Mesothelial cell of epicardium (in vitro differentiated cells): ENCODE measurements at regions not wholly inside any gene's neighbourhood (a gene's known extent, or its start where the extent isn't known, plus 50 kb on each side); places are given as distances from the start of the nearest gene placed in this dataset.

Source experiments
- DNase-seq, 2 experiments: peaks; one replicate each; pipeline ENCODE4 v3.0.0; 2021; ENCODE audit warnings: low spot score in 2 of 2; ENCODE audit not compliant: unreplicated experiment in 2 of 2
- H3K27ac Mint-ChIP-seq: 2 replicates; pipeline ENCODE4 v1.8.0; 2021; ENCODE audit warnings: mixed read lengths
- H3K27me3 Mint-ChIP-seq: 2 replicates; pipeline ENCODE4 v1.8.0; 2021; ENCODE audit warnings: low read depth, mixed read lengths
- H3K36me3 Mint-ChIP-seq: 2 replicates; pipeline ENCODE4 v1.8.0; 2021; ENCODE audit warnings: mixed read lengths
- H3K4me1 Mint-ChIP-seq: 2 replicates; pipeline ENCODE4 v1.8.0; 2021; ENCODE audit warnings: mixed read lengths
- H3K4me3 Mint-ChIP-seq: 2 replicates; pipeline ENCODE4 v1.8.0; 2021; ENCODE audit warnings: mild to moderate bottlenecking, moderate library complexity, mixed read lengths
- H3K9me3 Mint-ChIP-seq: 2 replicates; pipeline ENCODE4 v1.8.0; 2021; ENCODE audit warnings: mixed read lengths
- CTCF ChIP-seq: fragments of 200-600 bp; sonication (generic); IDR thresholded peaks from one replicate; pipeline ENCODE4 v1.5.0; 2021; ENCODE audit warnings: antibody characterized with exemption; ENCODE audit not compliant: unreplicated experiment

GRCh38 chr4:152091405-152091804 is 330.6 kb upstream of the GATB start:
- H3K9me3 Mint-ChIP-seq = no peaks in the 10 kb centered on the region
- no peak for DNase-seq
- no peak overlapping the region for H3K27ac Mint-ChIP-seq
- H3K4me3 Mint-ChIP-seq = no peak overlapping the region
- no peak for TF ChIP-seq CTCF
- H3K27me3 Mint-ChIP-seq = no peaks in the 10 kb centered on the region
- peaks cover 3% of the 10 kb centered on the region for H3K4me1 Mint-ChIP-seq
- H3K36me3 Mint-ChIP-seq = no peaks in the 10 kb centered on the region

GRCh38 chr4:152090543-152090942 is 329.7 kb upstream of the GATB start:
- no peaks in the 10 kb centered on the region for H3K27me3 Mint-ChIP-seq
- no peaks in the 10 kb centered on the region for H3K9me3 Mint-ChIP-seq
- H3K36me3 Mint-ChIP-seq = no peaks in the 10 kb centered on the region
- no peak overlapping the region for H3K27ac Mint-ChIP-seq
- no peak for TF ChIP-seq CTCF
- DNase-seq = no peak
- H3K4me3 Mint-ChIP-seq = no peak overlapping the region
- peaks cover 10% of the 10 kb centered on the region for H3K4me1 Mint-ChIP-seq

- H3K27ac Mint-ChIP-seq = no peak overlapping the region
These were observed 328.8 kb upstream of the GATB start for GRCh38 chr4:152089584-152089983.

GRCh38 chr4:152087335-152087734 is 326.5 kb upstream of the GATB start:
- Mint-ChIP-seq H3K4me1 (peaks cover 18% of the 10 kb centered on the region), H3K27me3 (no peaks in the 10 kb centered on the region), H3K27ac (no peak overlapping the region), H3K36me3 (no peaks in the 10 kb centered on the region), H3K9me3 (no peaks in the 10 kb centered on the region), H3K4me3 (no peak overlapping the region)
- no peak for TF ChIP-seq CTCF
- no peak for DNase-seq

More at GRCh38 chr4:152089584-152089983, 328.8 kb upstream of the GATB start:
- no peak for DNase-seq
- no peak for TF ChIP-seq CTCF
- Mint-ChIP-seq H3K36me3 (no peaks in the 10 kb centered on the region), H3K9me3 (no peaks in the 10 kb centered on the region), H3K4me1 (peaks cover 18% of the 10 kb centered on the region), H3K4me3 (no peak overlapping the region), H3K27me3 (no peaks in the 10 kb centered on the region)

- no peak for TF ChIP-seq CTCF
- DNase-seq = no peak
- Mint-ChIP-seq H3K9me3 (no peaks in the 10 kb centered on the region), H3K27me3 (no peaks in the 10 kb centered on the region), H3K36me3 (no peaks in the 10 kb centered on the region), H3K4me3 (no peak overlapping the region), H3K4me1 (peaks cover 18% of the 10 kb centered on the region), H3K27ac (no peak overlapping the region)
These were observed 324.9 kb upstream of the GATB start for GRCh38 chr4:152085657-152086056.

- DNase-seq = no peak
- H3K9me3 Mint-ChIP-seq = no peaks in the 10 kb centered on the region
These were observed 322.5 kb upstream of the GATB start for GRCh38 chr4:152083338-152083737.

More at GRCh38 chr4:152083338-152083737, 322.5 kb upstream of the GATB start:
- no peak for TF ChIP-seq CTCF
- Mint-ChIP-seq H3K36me3 (no peaks in the 10 kb centered on the region), H3K27ac (no peak overlapping the region), H3K4me3 (no peak overlapping the region), H3K4me1 (peaks cover 15% of the 10 kb centered on the region), H3K27me3 (no peaks in the 10 kb centered on the region)
